HepG2 (cell line): ENCODE measurements at regions not wholly inside any gene's neighbourhood (a gene's known extent, or its start where the extent isn't known, plus 50 kb on each side); places are given as distances from the start of the nearest gene placed in this dataset.

Experiments used
- CEBPB ChIP-seq: IDR thresholded peaks from 2 replicates; pipeline ENCODE4 v1.6.1; 2011; ENCODE audit warnings: low read depth, low read length, improper control_type of control experiment, borderline replicate concordance
- POLR2AphosphoS5 ChIP-seq: IDR thresholded peaks from 2 replicates; pipeline ENCODE4 v1.6.1; 2012; ENCODE audit warnings: low read depth, low read length
- TF ChIP-seq, protein P1 (sequence below): sonication (generic); formaldehyde crosslinking; IDR thresholded peaks from 2 replicates; pipeline ENCODE4 v1.5.0; 2020; ENCODE audit warnings: mild to moderate bottlenecking, missing genetic modification reagents, moderate library complexity

DNA sequence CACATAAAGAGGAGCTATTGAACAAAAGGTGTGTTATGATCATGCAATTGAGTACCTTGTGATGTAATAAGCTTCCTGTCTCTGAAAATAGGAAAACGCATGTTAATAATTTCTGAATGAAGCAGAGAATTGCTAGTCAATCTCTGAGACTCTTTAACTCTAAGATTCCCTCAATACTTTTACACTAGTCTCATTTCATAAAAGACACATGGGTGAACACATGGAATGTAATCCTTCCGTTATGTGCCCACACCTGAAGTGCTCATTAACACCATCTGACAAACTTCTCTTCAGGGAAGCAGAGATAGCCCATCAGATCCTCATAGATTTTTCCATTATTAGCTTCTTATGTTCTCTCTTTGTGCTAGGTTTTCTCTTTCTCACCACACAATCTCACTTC, 182.4 kb downstream of the TLR4 start:
- TF ChIP-seq CEBPB (no peak), POLR2AphosphoS5 (no peak)
- TF ChIP-seq, protein P1, sequence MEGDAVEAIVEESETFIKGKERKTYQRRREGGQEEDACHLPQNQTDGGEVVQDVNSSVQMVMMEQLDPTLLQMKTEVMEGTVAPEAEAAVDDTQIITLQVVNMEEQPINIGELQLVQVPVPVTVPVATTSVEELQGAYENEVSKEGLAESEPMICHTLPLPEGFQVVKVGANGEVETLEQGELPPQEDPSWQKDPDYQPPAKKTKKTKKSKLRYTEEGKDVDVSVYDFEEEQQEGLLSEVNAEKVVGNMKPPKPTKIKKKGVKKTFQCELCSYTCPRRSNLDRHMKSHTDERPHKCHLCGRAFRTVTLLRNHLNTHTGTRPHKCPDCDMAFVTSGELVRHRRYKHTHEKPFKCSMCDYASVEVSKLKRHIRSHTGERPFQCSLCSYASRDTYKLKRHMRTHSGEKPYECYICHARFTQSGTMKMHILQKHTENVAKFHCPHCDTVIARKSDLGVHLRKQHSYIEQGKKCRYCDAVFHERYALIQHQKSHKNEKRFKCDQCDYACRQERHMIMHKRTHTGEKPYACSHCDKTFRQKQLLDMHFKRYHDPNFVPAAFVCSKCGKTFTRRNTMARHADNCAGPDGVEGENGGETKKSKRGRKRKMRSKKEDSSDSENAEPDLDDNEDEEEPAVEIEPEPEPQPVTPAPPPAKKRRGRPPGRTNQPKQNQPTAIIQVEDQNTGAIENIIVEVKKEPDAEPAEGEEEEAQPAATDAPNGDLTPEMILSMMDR (CRISPR knock-in tag), result no peak
